ENCODE measurements at regions not wholly inside any gene's neighbourhood (a gene's known extent, or its start where the extent isn't known, plus 50 kb on each side); places are given as distances from the start of the nearest gene placed in this dataset.

- H3K4me1 ChIP-seq, result no peaks in the 10 kb centered on the region
- no peaks in the 10 kb centered on the region for H3K27me3 ChIP-seq
- no peaks in the 10 kb centered on the region for H3K36me3 ChIP-seq
- TF ChIP-seq EP300 (IDR thresholded peaks at IDR 0.05) (no peak), CTCF (IDR thresholded peaks at IDR 0.05) (no peak), POLR2A (IDR thresholded peaks at IDR 0.05) (no peak)
- no peak for DNase-seq (ENCODE audit: low spot score in 2 of 2)
- H3K27ac ChIP-seq, result no peak overlapping the region
- no peaks in the 10 kb centered on the region for H3K9me3 ChIP-seq
- H3K4me3 ChIP-seq, result no peak overlapping the region
- WGBS, 2 donors, result 96 to 97% methylated on average over 2 of the region's 2 CpGs
Observed at GRCh38 chr20:7452890-7453289, 487.4 kb downstream of the HAO1 start.

- H3K9me3 ChIP-seq, result no peaks in the 10 kb centered on the region
- H3K4me1 ChIP-seq, result no peaks in the 10 kb centered on the region
- H3K4me3 ChIP-seq, result no peak overlapping the region
- H3K27ac ChIP-seq, result no peak overlapping the region
- H3K36me3 ChIP-seq, result no peaks in the 10 kb centered on the region
- TF ChIP-seq CTCF (IDR thresholded peaks at IDR 0.05) (no peak), EP300 (IDR thresholded peaks at IDR 0.05) (no peak), POLR2A (IDR thresholded peaks at IDR 0.05) (no peak)
- 65 to 93% methylated on average over 2 of the region's 2 CpGs for WGBS, 2 donors
- DNase-seq (ENCODE audit: low spot score in 2 of 2), result no peak
- no peaks in the 10 kb centered on the region for H3K27me3 ChIP-seq
Observed at GRCh38 chr20:7454047-7454446, 486.2 kb downstream of the HAO1 start.

- H3K4me3 ChIP-seq, result no peak overlapping the region
- H3K36me3 ChIP-seq, result no peaks in the 10 kb centered on the region
- no peaks in the 10 kb centered on the region for H3K9me3 ChIP-seq
- H3K4me1 ChIP-seq, result no peaks in the 10 kb centered on the region
- 72 to 89% methylated on average over 3 of the region's 3 CpGs for WGBS, 2 donors
- DNase-seq (ENCODE audit: low spot score in 2 of 2), result no peak
- no peak overlapping the region for H3K27ac ChIP-seq
- no peaks in the 10 kb centered on the region for H3K27me3 ChIP-seq
- TF ChIP-seq EP300 (IDR thresholded peaks at IDR 0.05) (no peak), POLR2A (IDR thresholded peaks at IDR 0.05) (no peak), CTCF (IDR thresholded peaks at IDR 0.05) (no peak)
Observed at GRCh38 chr20:7458459-7458858, 481.8 kb downstream of the HAO1 start.

- H3K27me3 ChIP-seq, result no peaks in the 10 kb centered on the region
- 82 to 88% methylated on average over 1 of the region's 1 CpG for WGBS, 2 donors
- no peak for DNase-seq (ENCODE audit: low spot score in 2 of 2)
- no peak overlapping the region for H3K4me3 ChIP-seq
- H3K4me1 ChIP-seq, result no peaks in the 10 kb centered on the region
- no peaks in the 10 kb centered on the region for H3K9me3 ChIP-seq
- TF ChIP-seq EP300 (IDR thresholded peaks at IDR 0.05) (no peak), CTCF (IDR thresholded peaks at IDR 0.05) (no peak), POLR2A (IDR thresholded peaks at IDR 0.05) (no peak)
- H3K36me3 ChIP-seq, result no peaks in the 10 kb centered on the region
- H3K27ac ChIP-seq, result no peak overlapping the region
Observed at GRCh38 chr20:7459083-7459482, 481.2 kb downstream of the HAO1 start.

- no peaks in the 10 kb centered on the region for H3K27me3 ChIP-seq
- H3K36me3 ChIP-seq, result no peaks in the 10 kb centered on the region
- H3K4me3 ChIP-seq, result no peak overlapping the region
- DNase-seq (ENCODE audit: low spot score in 2 of 2), result no peak
- WGBS, 2 donors, result 84 to 94% methylated on average over 1 of the region's 1 CpG
- H3K27ac ChIP-seq, result no peak overlapping the region
- H3K9me3 ChIP-seq, result no peaks in the 10 kb centered on the region
- no peaks in the 10 kb centered on the region for H3K4me1 ChIP-seq
- TF ChIP-seq EP300 (IDR thresholded peaks at IDR 0.05), result no peak
- no peak for TF ChIP-seq POLR2A (IDR thresholded peaks at IDR 0.05)
- TF ChIP-seq CTCF (IDR thresholded peaks at IDR 0.05), result no peak
Observed at GRCh38 chr20:7463290-7463689, 477.0 kb downstream of the HAO1 start.

All from tibial nerve (tissue), 4 donors.